ENCODE measurements at regions not wholly inside any gene's neighbourhood (a gene's known extent, or its start where the extent isn't known, plus 50 kb on each side); places are given as distances from the start of the nearest gene placed in this dataset.

DNA sequence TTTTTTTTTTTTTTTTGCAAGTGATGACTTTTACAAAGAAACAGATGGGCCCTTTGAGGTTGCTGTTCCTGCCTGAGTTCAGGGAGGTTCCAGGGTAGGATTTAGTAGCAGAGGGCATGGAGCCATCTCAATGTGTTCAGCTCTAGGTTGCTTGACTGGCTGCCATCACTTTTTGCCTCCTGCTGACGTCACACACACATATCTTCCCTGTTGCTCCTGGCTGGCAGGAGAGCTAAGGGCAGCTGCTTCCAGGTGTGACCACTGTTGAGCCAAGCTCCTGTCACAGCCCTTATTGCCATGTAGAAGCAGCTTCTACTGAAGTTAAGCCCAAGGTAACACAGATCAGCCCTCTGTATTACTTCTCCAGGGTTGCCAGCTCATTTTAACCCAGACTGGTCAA is 394.2 kb upstream of the SPRED2 start:
- H3K27ac ChIP-seq = no peak overlapping the region
- no peak for TF ChIP-seq CTCF (IDR thresholded peaks at IDR 0.05; ENCODE audit: low read depth, low read length)
- H3K27me3 ChIP-seq (ENCODE audit: insufficient read depth, low read depth, severe bottlenecking) = peaks cover 85% of the 10 kb centered on the region
- H3K4me3 ChIP-seq (ENCODE audit: low read depth, low read length) = no peak overlapping the region
- DNase-seq = no peak
- peaks cover 4% of the 10 kb centered on the region for H3K9me3 ChIP-seq (ENCODE audit: severe bottlenecking)
- no peaks in the 10 kb centered on the region for H3K36me3 ChIP-seq

DNA sequence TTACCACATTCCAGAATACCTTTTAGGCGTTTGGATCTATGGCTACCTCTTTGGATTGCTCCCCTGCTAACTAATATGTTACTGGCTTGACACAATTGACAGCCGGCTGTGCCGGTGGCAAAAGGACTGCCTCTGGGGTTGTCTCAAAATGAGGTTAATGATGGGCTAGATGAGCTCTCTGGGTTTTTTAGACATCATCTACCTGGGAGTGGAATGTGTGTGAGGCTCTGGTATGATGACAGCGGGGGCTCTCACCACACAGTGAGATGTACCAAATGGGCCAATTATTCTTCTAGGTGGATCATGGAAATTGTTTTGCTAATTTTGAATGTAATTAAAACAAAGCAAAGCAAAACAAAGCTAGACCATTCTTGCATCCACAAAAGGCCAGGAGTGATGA is 391.1 kb upstream of the SPRED2 start:
- no peak for TF ChIP-seq CTCF (IDR thresholded peaks at IDR 0.05; ENCODE audit: low read depth, low read length)
- DNase-seq = no peak

GRCh38 chr2:65820454-65820853 is 388.1 kb upstream of the SPRED2 start:
- H3K27ac ChIP-seq = no peak overlapping the region
- no peak for DNase-seq
- H3K4me3 ChIP-seq (ENCODE audit: low read depth, low read length) = no peak overlapping the region
- H3K27me3 ChIP-seq (ENCODE audit: insufficient read depth, low read depth, severe bottlenecking) = peaks cover 90% of the 10 kb centered on the region
- no peak for TF ChIP-seq CTCF (IDR thresholded peaks at IDR 0.05; ENCODE audit: low read depth, low read length)
- H3K36me3 ChIP-seq = no peaks in the 10 kb centered on the region
- H3K9me3 ChIP-seq (ENCODE audit: severe bottlenecking) = peaks cover 4% of the 10 kb centered on the region

More for the DNA sequence above, 391.1 kb upstream of the SPRED2 start:
- Histone ChIP-seq H3K27me3 (ENCODE audit: insufficient read depth, low read depth, severe bottlenecking) (peaks cover 84% of the 10 kb centered on the region), H3K36me3 (no peaks in the 10 kb centered on the region), H3K27ac (no peak overlapping the region), H3K4me3 (ENCODE audit: low read depth, low read length) (no peak overlapping the region), H3K9me3 (ENCODE audit: severe bottlenecking) (peaks cover 4% of the 10 kb centered on the region)

GRCh38 chr2:65819963-65820362 is 387.6 kb upstream of the SPRED2 start:
- no peak for TF ChIP-seq CTCF (IDR thresholded peaks at IDR 0.05; ENCODE audit: low read depth, low read length)
- no peak for DNase-seq
- H3K36me3 ChIP-seq = no peaks in the 10 kb centered on the region
- H3K9me3 ChIP-seq (ENCODE audit: severe bottlenecking) = peaks cover 4% of the 10 kb centered on the region
- H3K27me3 ChIP-seq (ENCODE audit: insufficient read depth, low read depth, severe bottlenecking) = peaks cover 90% of the 10 kb centered on the region
- no peak overlapping the region for H3K27ac ChIP-seq
- no peak overlapping the region for H3K4me3 ChIP-seq (ENCODE audit: low read depth, low read length)

DNA sequence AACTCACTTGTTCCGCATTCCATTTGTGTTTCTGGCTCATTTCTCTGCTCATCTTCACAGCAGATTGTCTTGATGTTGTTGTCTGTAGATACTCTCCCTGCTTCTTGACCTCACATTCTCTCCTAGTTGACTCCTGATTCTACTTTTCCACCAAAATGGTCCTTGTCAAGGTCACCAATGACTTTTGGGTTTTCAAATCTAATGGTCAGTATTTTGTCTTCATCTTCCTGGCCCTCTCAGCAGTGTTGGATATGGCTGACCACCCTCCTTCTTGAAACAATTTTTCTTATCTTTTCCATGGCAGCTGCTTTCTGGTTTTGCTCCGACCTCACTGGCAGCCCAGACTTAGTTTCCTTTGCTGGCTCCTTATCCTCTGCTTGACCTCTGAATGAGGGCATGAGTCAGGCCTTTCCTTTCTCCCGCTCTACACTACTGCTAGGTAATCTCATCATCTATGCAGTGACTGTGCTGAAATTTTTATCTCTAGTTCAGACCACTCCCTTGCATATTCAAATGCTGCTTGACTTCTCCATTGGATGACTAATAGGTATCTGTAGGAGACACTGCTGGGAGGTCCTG is 386.6 kb upstream of the SPRED2 start:
- no peaks in the 10 kb centered on the region for H3K36me3 ChIP-seq
- H3K9me3 ChIP-seq (ENCODE audit: severe bottlenecking) = peaks cover 4% of the 10 kb centered on the region
- H3K4me3 ChIP-seq (ENCODE audit: low read depth, low read length) = no peak overlapping the region
- H3K27ac ChIP-seq = no peak overlapping the region
- DNase-seq = no peak
- peaks cover 92% of the 10 kb centered on the region for H3K27me3 ChIP-seq (ENCODE audit: insufficient read depth, low read depth, severe bottlenecking)
- TF ChIP-seq CTCF (IDR thresholded peaks at IDR 0.05; ENCODE audit: low read depth, low read length) = no peak

- peaks cover 94% of the 10 kb centered on the region for H3K27me3 ChIP-seq (ENCODE audit: insufficient read depth, low read depth, severe bottlenecking)
- no peak for TF ChIP-seq CTCF (IDR thresholded peaks at IDR 0.05; ENCODE audit: low read depth, low read length)
- H3K9me3 ChIP-seq (ENCODE audit: severe bottlenecking) = no peaks in the 10 kb centered on the region
- no peak for DNase-seq
- no peak overlapping the region for H3K4me3 ChIP-seq (ENCODE audit: low read depth, low read length)
- H3K36me3 ChIP-seq = no peaks in the 10 kb centered on the region
- H3K27ac ChIP-seq = no peak overlapping the region
These were observed 381.3 kb upstream of the SPRED2 start for GRCh38 chr2:65813631-65814173.

Measured in WERI-Rb-1 (cell line).